Astrocyte (in vitro differentiated cells and primary cell): ENCODE measurements at regions not wholly inside any gene's neighbourhood (a gene's known extent, or its start where the extent isn't known, plus 50 kb on each side); places are given as distances from the start of the nearest gene placed in this dataset.

Experiments
- DNase-seq: peaks from one replicate; pipeline ENCODE4 v3.0.0-alpha.2; 2010; ENCODE audit warnings: low read depth
- FAIRE-seq: peaks from 2 replicates; lab custom pipeline; 2011; peaks lifted over from hg19 to GRCh38; lab: Jason Lieb, UNC
- H2AFZ ChIP-seq: 2 replicates; pipeline ENCODE4 v1.6.0; 2012; ENCODE audit warnings: low read depth, low read length, inconsistent platforms
- H3K27ac ChIP-seq: 2 replicates; pipeline ENCODE4 v1.5.1; 2011; ENCODE audit warnings: low read depth, low read length, inconsistent platforms
- H3K27me3 ChIP-seq: 2 replicates; pipeline ENCODE4 v1.6.0; 2011; ENCODE audit warnings: low read length, inconsistent platforms; ENCODE audit not compliant: insufficient read depth
- H3K36me3 ChIP-seq: 2 replicates; pipeline ENCODE4 v1.5.1; 2011; ENCODE audit warnings: low read length, inconsistent platforms; ENCODE audit not compliant: insufficient read depth
- H3K4me1 ChIP-seq: 2 replicates; pipeline ENCODE4 v1.5.1; 2011; ENCODE audit warnings: low read length, inconsistent platforms; ENCODE audit not compliant: insufficient read depth
- H3K4me2 ChIP-seq: 2 replicates; pipeline ENCODE4 v1.6.0; 2012; ENCODE audit warnings: low read length, inconsistent platforms
- H3K4me3 ChIP-seq: 2 replicates; pipeline ENCODE4 v1.5.1; 2011; ENCODE audit warnings: low read depth, mild to moderate bottlenecking, low read length, inconsistent platforms; ENCODE audit not compliant: insufficient read depth
- H3K79me2 ChIP-seq: 2 replicates; pipeline ENCODE4 v1.6.0; 2012; ENCODE audit warnings: mild to moderate bottlenecking, low read length, inconsistent platforms; ENCODE audit not compliant: insufficient read depth
- H3K9ac ChIP-seq: 2 replicates; pipeline ENCODE4 v1.6.0; 2012; ENCODE audit warnings: mild to moderate bottlenecking, low read length, inconsistent platforms
- H3K9me3 ChIP-seq: 2 replicates; pipeline ENCODE4 v1.5.1; 2012; ENCODE audit warnings: low read depth, mild to moderate bottlenecking, low read length, inconsistent platforms; ENCODE audit not compliant: insufficient read depth
- H4K20me1 ChIP-seq: 2 replicates; pipeline ENCODE4 v1.6.0; 2012; ENCODE audit warnings: low read length, inconsistent platforms; ENCODE audit not compliant: insufficient read depth
- H3K27ac Mint-ChIP-seq: one replicate; pipeline ENCODE4 v1.8.0; 2021; ENCODE audit warnings: mild to moderate bottlenecking, mixed read lengths; ENCODE audit not compliant: unreplicated experiment
- H3K27me3 Mint-ChIP-seq: one replicate; pipeline ENCODE4 v1.8.0; 2021; ENCODE audit warnings: low read depth, mixed read lengths; ENCODE audit not compliant: unreplicated experiment
- H3K36me3 Mint-ChIP-seq: one replicate; pipeline ENCODE4 v1.8.0; 2021; ENCODE audit warnings: low read depth, mixed read lengths; ENCODE audit not compliant: unreplicated experiment
- H3K4me1 Mint-ChIP-seq: one replicate; pipeline ENCODE4 v1.8.0; 2021; ENCODE audit warnings: low read depth, mixed read lengths; ENCODE audit not compliant: unreplicated experiment
- H3K4me3 Mint-ChIP-seq: one replicate; pipeline ENCODE4 v1.8.0; 2021; ENCODE audit warnings: mild to moderate bottlenecking, moderate library complexity, mixed read lengths; ENCODE audit not compliant: unreplicated experiment
- H3K9me3 Mint-ChIP-seq: one replicate; pipeline ENCODE4 v1.8.0; 2021; ENCODE audit warnings: mild to moderate bottlenecking, mixed read lengths; ENCODE audit not compliant: unreplicated experiment
- CTCF ChIP-seq: IDR thresholded peaks from 2 replicates; pipeline ENCODE4 v1.5.1; 2011; ENCODE audit warnings: low read depth, mild to moderate bottlenecking, inconsistent platforms, low read length, moderate library complexity; ENCODE audit not compliant: insufficient read depth
- EZH2 ChIP-seq: IDR thresholded peaks from 2 replicates; pipeline ENCODE4 v1.6.1; 2012; ENCODE audit warnings: mild to moderate bottlenecking, low read length, inconsistent platforms; ENCODE audit not compliant: insufficient read depth

GRCh38 chr2:18896125-18896764 is 306.9 kb upstream of the NT5C1B start:
- Histone ChIP-seq H3K4me3 (no peak overlapping the region), H2AFZ (no peak overlapping the region), H3K27ac (no peak overlapping the region), H3K79me2 (no peaks in the 10 kb centered on the region), H3K27me3 (no peaks in the 10 kb centered on the region), H3K4me2 (no peak overlapping the region), H3K36me3 (no peaks in the 10 kb centered on the region), H3K9ac (no peak overlapping the region), H3K9me3 (no peaks in the 10 kb centered on the region), H4K20me1 (no peaks in the 10 kb centered on the region), H3K4me1 (no peaks in the 10 kb centered on the region)
- Mint-ChIP-seq H3K9me3 (no peaks in the 10 kb centered on the region), H3K27me3 (peaks cover 6% of the 10 kb centered on the region), H3K4me3 (no peak overlapping the region), H3K27ac (no peak overlapping the region), H3K36me3 (no peaks in the 10 kb centered on the region), H3K4me1 (peaks cover 2% of the 10 kb centered on the region)
- TF ChIP-seq CTCF = no peak
- no peak for TF ChIP-seq EZH2
- FAIRE-seq = peak; percentile 71
- DNase-seq = no peak

- Histone ChIP-seq H3K79me2 (no peaks in the 10 kb centered on the region), H3K9ac (no peak overlapping the region), H3K27me3 (no peaks in the 10 kb centered on the region), H3K4me1 (no peaks in the 10 kb centered on the region), H3K4me2 (no peak overlapping the region), H3K4me3 (no peak overlapping the region), H2AFZ (no peak overlapping the region), H4K20me1 (no peaks in the 10 kb centered on the region), H3K9me3 (no peaks in the 10 kb centered on the region), H3K27ac (no peak overlapping the region), H3K36me3 (no peaks in the 10 kb centered on the region)
- Mint-ChIP-seq H3K27me3 (no peaks in the 10 kb centered on the region), H3K4me1 (no peaks in the 10 kb centered on the region), H3K4me3 (no peak overlapping the region), H3K36me3 (no peaks in the 10 kb centered on the region), H3K27ac (no peak overlapping the region), H3K9me3 (peaks cover 1% of the 10 kb centered on the region)
- TF ChIP-seq EZH2 (no peak), CTCF (no peak)
- DNase-seq (no peak), FAIRE-seq (no peak)
Observed at GRCh38 chr2:18891600-18892345, 302.4 kb upstream of the NT5C1B start.
